ENCODE measurements at regions not wholly inside any gene's neighbourhood (a gene's known extent, or its start where the extent isn't known, plus 50 kb on each side); places are given as distances from the start of the nearest gene placed in this dataset.

- H3K36me3 ChIP-seq (ENCODE audit: control insufficient read depth, insufficient read depth, low read length) = no peaks in the 10 kb centered on the region
- no peak for TF ChIP-seq CTCF (IDR thresholded peaks at IDR 0.05; ENCODE audit: insufficient read depth, low read depth, low read length)
- CTCF ChIA-PET = interaction anchor here (0.6 kb wide), 1 partner anchor 1840 kb away, joined by 3 read pairs; no protein-coding TSS in a partner anchor
- POLR2A ChIA-PET = no interaction called here
- no peak for DNase-seq (ENCODE audit: low read depth)
- H3K4me3 ChIP-seq (ENCODE audit: low read depth, low read length) = no peak overlapping the region
- H3K27me3 ChIP-seq (ENCODE audit: control insufficient read depth, insufficient read depth, low read length) = no peaks in the 10 kb centered on the region
Measured at GRCh38 chr4:163582703-163583102, 88.2 kb downstream of the TMA16 start.

GRCh38 chr4:163587867-163588266, 93.4 kb downstream of the TMA16 start:
- no peak for TF ChIP-seq CTCF (IDR thresholded peaks at IDR 0.05; ENCODE audit: insufficient read depth, low read depth, low read length)
- Histone ChIP-seq H3K36me3 (ENCODE audit: control insufficient read depth, insufficient read depth, low read length) (no peaks in the 10 kb centered on the region), H3K27me3 (ENCODE audit: control insufficient read depth, insufficient read depth, low read length) (no peaks in the 10 kb centered on the region), H3K4me3 (ENCODE audit: low read depth, low read length) (no peak overlapping the region)
- DNase-seq (ENCODE audit: low read depth) = no peak
- ChIA-PET POLR2A (no interaction called here), CTCF (no interaction called here)

GRCh38 chr4:163588532-163588931, 94.0 kb downstream of the TMA16 start:
- DNase-seq (ENCODE audit: low read depth) = no peak
- TF ChIP-seq CTCF (IDR thresholded peaks at IDR 0.05; ENCODE audit: insufficient read depth, low read depth, low read length) = no peak
- no peaks in the 10 kb centered on the region for H3K36me3 ChIP-seq (ENCODE audit: control insufficient read depth, insufficient read depth, low read length)
- CTCF ChIA-PET = no interaction called here
- POLR2A ChIA-PET = no interaction called here
- H3K4me3 ChIP-seq (ENCODE audit: low read depth, low read length) = no peak overlapping the region
- no peaks in the 10 kb centered on the region for H3K27me3 ChIP-seq (ENCODE audit: control insufficient read depth, insufficient read depth, low read length)

- no peak overlapping the region for H3K4me3 ChIP-seq (ENCODE audit: low read depth, low read length)
- CTCF ChIA-PET = no interaction called here
- no peak for DNase-seq (ENCODE audit: low read depth)
- H3K27me3 ChIP-seq (ENCODE audit: control insufficient read depth, insufficient read depth, low read length) = no peaks in the 10 kb centered on the region
- POLR2A ChIA-PET = no interaction called here
- H3K36me3 ChIP-seq (ENCODE audit: control insufficient read depth, insufficient read depth, low read length) = no peaks in the 10 kb centered on the region
- TF ChIP-seq CTCF (IDR thresholded peaks at IDR 0.05; ENCODE audit: insufficient read depth, low read depth, low read length) = no peak
Measured at GRCh38 chr4:163590103-163590502, 95.6 kb downstream of the TMA16 start.

GRCh38 chr4:163590619-163591264, 96.3 kb downstream of the TMA16 start:
- ChIA-PET CTCF (no interaction called here), POLR2A (no interaction called here)
- DNase-seq (ENCODE audit: low read depth) = no peak
- no peak overlapping the region for H3K4me3 ChIP-seq (ENCODE audit: low read depth, low read length)
- no peaks in the 10 kb centered on the region for H3K36me3 ChIP-seq (ENCODE audit: control insufficient read depth, insufficient read depth, low read length)
- TF ChIP-seq CTCF (IDR thresholded peaks at IDR 0.05; ENCODE audit: insufficient read depth, low read depth, low read length) = no peak
- H3K27me3 ChIP-seq (ENCODE audit: control insufficient read depth, insufficient read depth, low read length) = no peaks in the 10 kb centered on the region

All from BJ (cell line).